ENCODE measurements at regions not wholly inside any gene's neighbourhood (a gene's known extent, or its start where the extent isn't known, plus 50 kb on each side); places are given as distances from the start of the nearest gene placed in this dataset.

GRCh38 chr2:7929281-7929680 is 752.6 kb upstream of the ID2 start:
- TF ChIP-seq EGR1 (IDR thresholded peaks at IDR 0.05; ENCODE audit: low read depth in 2 of 2): no peak
- no peak for TF ChIP-seq GABPA (IDR thresholded peaks at IDR 0.05 in 1 of 2, conservative IDR thresholded peaks at IDR 0.05 in 1 of 2)
- TF ChIP-seq NR2F2 (IDR thresholded peaks at IDR 0.05): no peak
- no peak for TF ChIP-seq HNF4G (IDR thresholded peaks at IDR 0.05)
- no peaks in the 10 kb centered on the region for H3K4me1 ChIP-seq (ENCODE audit: control insufficient read depth in 4 of 4, insufficient read depth in 4 of 4, low read length in 3 of 4)
- H3K9me3 ChIP-seq (ENCODE audit: control insufficient read depth in 4 of 4, low read length in 3 of 4): no peaks in the 10 kb centered on the region
- H3K36me3 ChIP-seq (ENCODE audit: control insufficient read depth in 4 of 4, insufficient read depth in 3 of 4, low read depth in 1 of 4, low read length in 3 of 4): no peaks in the 10 kb centered on the region
- no peaks in the 10 kb centered on the region for H3K27me3 ChIP-seq (ENCODE audit: control insufficient read depth in 4 of 4, insufficient read depth in 4 of 4, low read length in 3 of 4)
- WGBS: 93% methylated on average over 9 of the region's 9 CpGs
- DNase-seq (ENCODE audit: low spot score): no peak
- no peak overlapping the region for H3K4me3 ChIP-seq (ENCODE audit: low read depth in 1 of 3, low read length in 3 of 3)
- no peak overlapping the region for H3K9ac ChIP-seq (ENCODE audit: low read depth in 1 of 2, low read length in 2 of 2)
- no peak overlapping the region for H3K27ac ChIP-seq (ENCODE audit: low read depth in 1 of 2, low read length in 2 of 2)

- no peaks in the 10 kb centered on the region for H3K9me3 ChIP-seq (ENCODE audit: control insufficient read depth in 4 of 4, low read length in 3 of 4)
- WGBS: 82% methylated on average over 13 of the region's 13 CpGs
- no peak overlapping the region for H3K27ac ChIP-seq (ENCODE audit: low read depth in 1 of 2, low read length in 2 of 2)
- no peaks in the 10 kb centered on the region for H3K36me3 ChIP-seq (ENCODE audit: control insufficient read depth in 4 of 4, insufficient read depth in 3 of 4, low read depth in 1 of 4, low read length in 3 of 4)
- no peaks in the 10 kb centered on the region for H3K27me3 ChIP-seq (ENCODE audit: control insufficient read depth in 4 of 4, insufficient read depth in 4 of 4, low read length in 3 of 4)
- H3K4me3 ChIP-seq (ENCODE audit: low read depth in 1 of 3, low read length in 3 of 3): no peak overlapping the region
- no peaks in the 10 kb centered on the region for H3K4me1 ChIP-seq (ENCODE audit: control insufficient read depth in 4 of 4, insufficient read depth in 4 of 4, low read length in 3 of 4)
- no peak overlapping the region for H3K9ac ChIP-seq (ENCODE audit: low read depth in 1 of 2, low read length in 2 of 2)
- DNase-seq (ENCODE audit: low spot score): no peak
- TF ChIP-seq FOXA2 (IDR thresholded peaks at IDR 0.05): no peak
- TF ChIP-seq SP1 (IDR thresholded peaks at IDR 0.05): no peak
- TF ChIP-seq YY1 (IDR thresholded peaks at IDR 0.05): no peak
- no peak for TF ChIP-seq TAF1 (conservative IDR thresholded peaks at IDR 0.05)
- no peak for TF ChIP-seq GABPA (IDR thresholded peaks at IDR 0.05 in 1 of 2, conservative IDR thresholded peaks at IDR 0.05 in 1 of 2)
- TF ChIP-seq RAD21 (IDR thresholded peaks at IDR 0.05): no peak
Observed at GRCh38 chr2:7930800-7931635, 750.8 kb upstream of the ID2 start.

GRCh38 chr2:7931808-7932207 is 750.0 kb upstream of the ID2 start:
- no peak overlapping the region for H3K4me3 ChIP-seq (ENCODE audit: low read depth in 1 of 3, low read length in 3 of 3)
- no peak overlapping the region for H3K27ac ChIP-seq (ENCODE audit: low read depth in 1 of 2, low read length in 2 of 2)
- no peaks in the 10 kb centered on the region for H3K4me1 ChIP-seq (ENCODE audit: control insufficient read depth in 4 of 4, insufficient read depth in 4 of 4, low read length in 3 of 4)
- H3K9ac ChIP-seq (ENCODE audit: low read depth in 1 of 2, low read length in 2 of 2): no peak overlapping the region
- DNase-seq (ENCODE audit: low spot score): no peak
- H3K27me3 ChIP-seq (ENCODE audit: control insufficient read depth in 4 of 4, insufficient read depth in 4 of 4, low read length in 3 of 4): no peaks in the 10 kb centered on the region
- no peaks in the 10 kb centered on the region for H3K36me3 ChIP-seq (ENCODE audit: control insufficient read depth in 4 of 4, insufficient read depth in 3 of 4, low read depth in 1 of 4, low read length in 3 of 4)
- TF ChIP-seq REST (IDR thresholded peaks at IDR 0.05): no peak
- TF ChIP-seq YY1 (IDR thresholded peaks at IDR 0.05): no peak
- TF ChIP-seq FOXA1 (IDR thresholded peaks at IDR 0.05): no peak
- TF ChIP-seq NR2F2 (IDR thresholded peaks at IDR 0.05): no peak
- TF ChIP-seq CTCF (IDR thresholded peaks at IDR 0.05; ENCODE audit: low read depth, low read length, missing input control): no peak
- no peak for TF ChIP-seq HNF4G (IDR thresholded peaks at IDR 0.05)
- no peak for TF ChIP-seq TAF1 (conservative IDR thresholded peaks at IDR 0.05)
- no peak for TF ChIP-seq MAX (IDR thresholded peaks at IDR 0.05)
- TF ChIP-seq SP1 (IDR thresholded peaks at IDR 0.05): no peak
- TF ChIP-seq RXRA (IDR thresholded peaks at IDR 0.05): no peak
- no peak for TF ChIP-seq GABPA (IDR thresholded peaks at IDR 0.05 in 1 of 2, conservative IDR thresholded peaks at IDR 0.05 in 1 of 2)
- TF ChIP-seq EGR1 (IDR thresholded peaks at IDR 0.05; ENCODE audit: low read depth in 2 of 2): no peak
- TF ChIP-seq ATF3 (IDR thresholded peaks at IDR 0.05): no peak
- TF ChIP-seq FOXA2 (IDR thresholded peaks at IDR 0.05): no peak
- TF ChIP-seq HNF4A (conservative IDR thresholded peaks at IDR 0.05): no peak
- TF ChIP-seq ZBTB33 (IDR thresholded peaks at IDR 0.05): no peak
- H3K9me3 ChIP-seq (ENCODE audit: control insufficient read depth in 4 of 4, low read length in 3 of 4): no peaks in the 10 kb centered on the region
- 91% methylated on average over 4 of the region's 4 CpGs for WGBS
